GM23248 (cell line): ENCODE measurements at regions not wholly inside any gene's neighbourhood (a gene's known extent, or its start where the extent isn't known, plus 50 kb on each side); places are given as distances from the start of the nearest gene placed in this dataset.
A peak's percentile ranks its signal among the peaks of the same experiment; 100 is the strongest.

Experiments
- DNase-seq: peaks from one replicate; pipeline ENCODE4 v3.0.0-alpha.2; 2015
- H2AFZ ChIP-seq: fragments of 200-600 bp; sonication (generic); 2 replicates; pipeline ENCODE4 v1.6.1; 2016; ENCODE audit warnings: antibody characterized with exemption
- H3F3A ChIP-seq: fragments of 200-600 bp; sonication (generic); 2 replicates; pipeline ENCODE4 v1.6.1; 2016; ENCODE audit warnings: mild to moderate bottlenecking, antibody characterized with exemption, mixed run types; ENCODE audit not compliant: insufficient read depth
- H3K27ac ChIP-seq: fragments of 200-600 bp; sonication (generic); 2 replicates; pipeline ENCODE4 v1.5.1; 2016; ENCODE audit warnings: mild to moderate bottlenecking
- H3K27me3 ChIP-seq: fragments of 200-600 bp; sonication (generic); replicated peaks from 2 replicates; pipeline ENCODE4 v1.6.1; 2016; ENCODE audit warnings: mild to moderate bottlenecking; ENCODE audit not compliant: insufficient read depth
- H3K36me3 ChIP-seq: fragments of 200-600 bp; sonication (generic); 2 replicates; pipeline ENCODE4 v1.6.1; 2016; ENCODE audit warnings: low read depth, mild to moderate bottlenecking
- H3K4me1 ChIP-seq: fragments of 200-600 bp; sonication (generic); 2 replicates; pipeline ENCODE4 v1.6.1; 2016; ENCODE audit warnings: mild to moderate bottlenecking; ENCODE audit not compliant: insufficient read depth
- H3K4me2 ChIP-seq: fragments of 200-600 bp; sonication (generic); one replicate; pipeline ENCODE4 v1.6.1; 2016; ENCODE audit warnings: mild to moderate bottlenecking; ENCODE audit not compliant: unreplicated experiment
- H3K4me3 ChIP-seq: fragments of 200-600 bp; sonication (generic); 2 replicates; pipeline ENCODE4 v1.5.1; 2016; ENCODE audit warnings: mild to moderate bottlenecking
- H3K79me2 ChIP-seq: fragments of 200-600 bp; sonication (generic); 2 replicates; pipeline ENCODE4 v1.6.1; 2016; ENCODE audit warnings: mild to moderate bottlenecking; ENCODE audit not compliant: insufficient read depth
- H3K9ac ChIP-seq: fragments of 200-600 bp; sonication (generic); 2 replicates; pipeline ENCODE4 v1.6.1; 2016; ENCODE audit warnings: mild to moderate bottlenecking
- H3K9me2 ChIP-seq: fragments of 200-600 bp; sonication (generic); 2 replicates; pipeline ENCODE4 v1.6.1; 2016; ENCODE audit warnings: mixed run types, mild to moderate bottlenecking, moderate library complexity; ENCODE audit not compliant: insufficient read depth
- H3K9me3 ChIP-seq: fragments of 200-600 bp; sonication (generic); one replicate; pipeline ENCODE4 v1.6.1; 2017; ENCODE audit warnings: low read depth
- H4K20me1 ChIP-seq: fragments of 200-600 bp; sonication (generic); 2 replicates; pipeline ENCODE4 v1.6.0; 2016; ENCODE audit not compliant: insufficient read depth
- EZH2 ChIP-seq: fragments of 200-600 bp; sonication (generic); IDR thresholded peaks from 2 replicates; pipeline ENCODE4 v1.6.1; 2018; ENCODE audit warnings: antibody characterized with exemption, mild to moderate bottlenecking; ENCODE audit not compliant: insufficient read depth, poor library complexity, severe bottlenecking
- EZH2phosphoT487 ChIP-seq: fragments of 200-600 bp; sonication (generic); IDR thresholded peaks from 2 replicates; pipeline ENCODE4 v1.6.1; 2018; ENCODE audit warnings: antibody characterized with exemption, moderate library complexity, mild to moderate bottlenecking, low read depth; ENCODE audit not compliant: insufficient read depth
- WGBS, 2 experiments: methylation state at CpG; one replicate each; pipeline ENCODE4 v1.1.6; 2015 to 2017; ENCODE audit warnings: low lambda C conversion rate in 2 of 2, low coverage in 1 of 2; ENCODE audit errors: missing lambda C conversion rate in 2 of 2; 5-methylcytosine and 5-hydroxymethylcytosine counted together
- in situ Hi-C: fragments of 300-500 bp; cut with MboI; formaldehyde crosslinking; loops from 2 replicates; pipeline ENCODE4 v1.15.0; 2020

DNA sequence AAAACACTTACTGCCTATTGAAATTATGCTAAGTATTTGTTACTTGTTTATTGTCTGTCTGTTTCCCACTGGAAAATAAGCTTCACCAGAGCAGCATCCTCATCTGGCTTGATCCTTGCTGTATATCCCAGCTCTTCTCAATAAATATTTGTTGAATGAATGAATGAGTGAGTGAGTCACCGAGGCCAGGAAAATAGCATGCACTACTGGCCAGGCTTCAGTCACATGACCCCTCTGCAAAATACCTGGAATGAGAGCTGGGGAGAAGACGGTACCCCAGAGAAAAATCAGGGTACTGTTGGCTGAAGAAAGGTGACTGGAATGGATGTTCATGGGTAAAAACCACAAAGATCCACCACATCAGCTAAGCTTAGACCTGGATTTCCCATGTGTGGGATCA, 331.9 kb downstream of the SHQ1 start:
- TF ChIP-seq EZH2 (no peak), EZH2phosphoT487 (no peak)
- Histone ChIP-seq H3K9me3 (no peaks in the 10 kb centered on the region), H3K9ac (no peak overlapping the region), H2AFZ (no peak overlapping the region), H3K4me1 (0 out of 2 replicates have a peak, but pooled peaks cover 4% of the 10 kb centered on the region), H3K27ac (no peak overlapping the region), H4K20me1 (no peaks in the 10 kb centered on the region), H3F3A (no peaks in the 10 kb centered on the region), H3K36me3 (no peaks in the 10 kb centered on the region), H3K4me2 (no peak overlapping the region), H3K9me2 (no peaks in the 10 kb centered on the region), H3K27me3 (no peaks in the 10 kb centered on the region), H3K79me2 (no peaks in the 10 kb centered on the region), H3K4me3 (no peak overlapping the region)
- WGBS, 2 experiments: 58 to 59% methylated on average over 2 of the region's 2 CpGs
- DNase-seq: no peak
- in situ Hi-C loops: no loop called here

GRCh38 chr3:72515941-72516340, 332.3 kb downstream of the SHQ1 start:
- no peaks in the 10 kb centered on the region for H3K27me3 ChIP-seq
- DNase-seq: peak; percentile 14
- in situ Hi-C loops: no loop called here
- H3K4me2 ChIP-seq: no peak overlapping the region
- no peaks in the 10 kb centered on the region for H3K79me2 ChIP-seq
- no peak overlapping the region for H3K9ac ChIP-seq
- no peaks in the 10 kb centered on the region for H3K36me3 ChIP-seq
- WGBS, 2 experiments: 67 to 73% methylated on average over 3 of the region's 3 CpGs
- no peak overlapping the region for H2AFZ ChIP-seq
- H3F3A ChIP-seq: no peaks in the 10 kb centered on the region
- H3K27ac ChIP-seq: no peak overlapping the region
- H3K4me1 ChIP-seq: 0 out of 2 replicates have a peak, but pooled peaks cover 4% of the 10 kb centered on the region
- no peaks in the 10 kb centered on the region for H3K9me2 ChIP-seq
- H4K20me1 ChIP-seq: no peaks in the 10 kb centered on the region
- TF ChIP-seq EZH2phosphoT487 (no peak), EZH2 (no peak)
- H3K4me3 ChIP-seq: no peak overlapping the region
- no peaks in the 10 kb centered on the region for H3K9me3 ChIP-seq

DNA sequence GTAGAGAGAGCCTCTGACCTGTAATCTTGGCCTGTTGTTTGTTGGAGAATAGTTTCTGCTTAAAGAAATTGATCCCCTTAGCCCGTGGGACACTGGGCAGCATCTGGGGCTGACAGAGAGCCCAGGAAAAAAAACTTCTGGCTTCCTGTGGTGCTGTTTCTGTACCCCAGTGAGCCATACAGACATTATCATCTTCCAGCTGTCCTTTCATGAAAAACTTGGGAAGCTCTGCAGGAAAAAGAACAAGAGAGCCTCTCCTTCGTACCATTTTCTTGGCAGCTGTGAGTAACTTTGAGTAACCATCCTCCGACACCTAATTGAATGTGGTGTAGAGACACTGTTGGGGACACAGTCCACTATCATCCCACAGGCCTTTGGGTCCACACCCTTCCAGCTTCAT, 333.0 kb downstream of the SHQ1 start:
- H4K20me1 ChIP-seq: no peaks in the 10 kb centered on the region
- no peak overlapping the region for H3K4me3 ChIP-seq
- 38 to 48% methylated on average over 3 of the region's 3 CpGs for WGBS, 2 experiments
- no peaks in the 10 kb centered on the region for H3K27me3 ChIP-seq
- H3K9ac ChIP-seq: no peak overlapping the region
- no peaks in the 10 kb centered on the region for H3K4me1 ChIP-seq
- DNase-seq: no peak
- no peaks in the 10 kb centered on the region for H3K36me3 ChIP-seq
- H3K27ac ChIP-seq: no peak overlapping the region
- H3K79me2 ChIP-seq: no peaks in the 10 kb centered on the region
- H3K9me3 ChIP-seq: no peaks in the 10 kb centered on the region
- TF ChIP-seq EZH2 (no peak), EZH2phosphoT487 (no peak)
- no peak overlapping the region for H2AFZ ChIP-seq
- in situ Hi-C loops: no loop called here
- no peaks in the 10 kb centered on the region for H3F3A ChIP-seq
- no peak overlapping the region for H3K4me2 ChIP-seq
- H3K9me2 ChIP-seq: no peaks in the 10 kb centered on the region

GRCh38 chr3:72510247-72510646, 338.0 kb downstream of the SHQ1 start:
- H3K4me1 ChIP-seq: no peaks in the 10 kb centered on the region
- in situ Hi-C loops: no loop called here
- H3K4me2 ChIP-seq: no peak overlapping the region
- H3K27me3 ChIP-seq: no peaks in the 10 kb centered on the region; the same call in 1 of the 2 replicates
- no peak overlapping the region for H3K4me3 ChIP-seq
- DNase-seq: no peak
- no peak overlapping the region for H2AFZ ChIP-seq
- H4K20me1 ChIP-seq: no peaks in the 10 kb centered on the region
- H3K27ac ChIP-seq: no peak overlapping the region
- WGBS, 2 experiments: 77 to 85% methylated on average over 3 of the region's 3 CpGs
- H3K9me3 ChIP-seq: no peaks in the 10 kb centered on the region
- H3K9me2 ChIP-seq: no peaks in the 10 kb centered on the region
- no peaks in the 10 kb centered on the region for H3K36me3 ChIP-seq
- H3K79me2 ChIP-seq: no peaks in the 10 kb centered on the region
- no peak overlapping the region for H3K9ac ChIP-seq
- H3F3A ChIP-seq: no peaks in the 10 kb centered on the region
- TF ChIP-seq EZH2 (no peak), EZH2phosphoT487 (no peak)
